Dermis blood vessel endothelial cell (primary cell): ENCODE measurements at regions not wholly inside any gene's neighbourhood (a gene's known extent, or its start where the extent isn't known, plus 50 kb on each side); places are given as distances from the start of the nearest gene placed in this dataset.
"Not testable (repeated sequence)": the region's sequence is repeated elsewhere in the genome, so short reads cannot be mapped to it uniquely, and the experiment has no call there.

Experiments
- DNase-seq: peaks from one replicate; pipeline ENCODE4 v3.0.0; 2010

GRCh38 chr17:54196751-54197150, 374.0 kb downstream of the KIF2B start:
- no peak for DNase-seq

DNA sequence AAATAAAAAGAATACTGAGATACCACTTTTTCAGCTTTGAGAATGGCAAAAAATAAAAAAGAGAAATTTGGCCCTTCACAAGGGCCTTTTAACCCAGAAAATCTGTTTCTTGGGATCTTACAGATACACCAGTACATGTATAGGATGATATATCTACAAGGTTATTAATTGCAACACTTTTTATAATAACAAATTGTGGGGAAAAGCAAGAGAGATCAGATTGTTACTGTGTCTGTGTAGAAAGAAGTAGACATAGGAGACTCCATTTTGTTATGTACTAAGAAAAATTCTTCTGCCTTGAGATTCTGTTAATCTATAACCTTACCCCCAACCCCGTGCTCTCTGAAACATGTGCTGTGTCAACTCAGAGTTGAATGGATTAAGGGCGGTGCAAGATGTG, 378.7 kb downstream of the KIF2B start:
- DNase-seq, result not testable (repeated sequence)

- no peak for DNase-seq
Observed at GRCh38 chr17:54220829-54221228, 398.1 kb downstream of the KIF2B start.

DNA sequence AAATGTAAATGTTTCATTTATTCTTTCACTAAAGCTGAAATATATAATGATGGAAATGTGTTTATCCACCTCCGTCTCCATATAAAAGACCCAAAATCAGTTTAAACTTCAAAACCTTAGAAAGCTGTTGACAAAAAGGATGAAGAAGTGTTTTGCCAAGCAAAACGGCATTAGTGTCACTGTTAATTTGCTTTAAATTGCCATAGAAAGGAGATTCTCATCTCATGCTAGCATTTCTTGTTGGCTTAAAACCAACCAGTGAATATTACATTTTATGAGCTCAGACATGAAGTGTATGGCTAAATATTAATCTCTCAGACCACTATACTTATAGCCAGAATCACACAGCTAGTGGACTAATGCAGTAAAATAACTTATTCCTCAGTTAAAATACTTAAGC, 398.8 kb downstream of the KIF2B start:
- no peak for DNase-seq

DNA sequence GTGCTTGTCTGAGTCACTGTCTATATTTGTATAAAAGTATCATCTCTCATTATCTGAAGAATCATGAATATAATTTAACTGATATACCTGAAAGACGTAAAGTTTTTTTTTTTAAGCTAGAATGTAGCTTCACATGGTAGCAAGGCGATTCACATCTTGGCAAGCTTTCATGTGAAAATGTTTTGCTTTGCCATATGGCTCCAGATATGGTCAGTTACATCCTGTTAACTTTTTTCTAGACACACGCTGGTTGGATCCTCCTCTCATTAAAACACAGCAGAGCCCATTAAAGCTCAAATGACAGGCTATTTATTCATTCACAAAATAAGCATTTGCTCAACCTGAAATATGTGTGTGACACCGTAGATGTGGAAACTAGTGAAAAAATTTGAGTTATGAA, 412.8 kb downstream of the KIF2B start:
- DNase-seq, result no peak

DNA sequence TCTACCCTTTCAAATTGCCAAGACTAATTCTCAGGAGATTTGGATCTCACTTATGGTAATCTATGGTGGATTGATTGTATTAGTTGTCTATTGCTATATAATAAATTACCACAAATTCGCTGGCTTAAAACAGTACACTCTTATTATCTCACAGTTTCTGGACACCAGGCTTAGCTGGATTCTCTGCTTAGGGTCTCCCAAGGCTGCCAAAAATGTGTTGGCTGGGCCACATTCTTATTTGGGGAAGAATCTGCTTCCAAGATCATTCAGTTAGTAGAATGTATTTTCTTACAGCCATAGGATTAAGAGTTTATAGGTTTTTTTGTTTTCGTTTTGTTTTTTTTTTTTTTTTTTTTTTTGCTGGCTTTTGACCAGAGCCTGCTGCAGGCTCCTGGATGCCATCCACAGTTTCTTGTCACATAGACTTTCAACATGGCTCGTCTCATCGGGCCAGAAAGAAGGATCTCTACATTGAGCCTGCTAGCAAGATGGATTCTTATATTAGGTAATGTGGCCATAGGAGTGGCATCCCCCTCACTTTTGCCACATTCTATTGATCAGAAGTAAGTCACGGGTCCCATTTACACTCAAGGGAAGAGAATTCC, 415.3 kb downstream of the KIF2B start:
- no peak for DNase-seq

DNA sequence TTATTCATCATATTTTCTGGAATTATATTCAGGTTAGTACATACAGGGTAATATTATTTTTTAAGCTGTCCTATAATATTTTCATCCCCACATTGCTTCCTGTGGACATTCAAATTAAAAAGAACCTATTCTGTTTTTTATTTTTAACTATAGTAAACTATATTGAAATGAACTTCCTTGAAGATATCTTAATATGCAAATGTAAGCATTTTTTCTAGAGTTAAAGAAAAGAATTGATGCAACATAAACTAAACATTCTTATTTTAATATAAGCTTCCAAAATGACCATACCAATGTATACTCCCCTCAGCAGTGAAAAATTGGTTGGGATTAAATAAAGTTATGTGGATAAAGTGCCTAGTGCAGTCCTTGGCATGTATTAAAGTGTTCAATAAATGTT, 416.6 kb downstream of the KIF2B start:
- DNase-seq, result no peak

GRCh38 chr17:54255696-54256095, 433.0 kb downstream of the KIF2B start:
- DNase-seq, result no peak

- no peak for DNase-seq
Observed at GRCh38 chr17:54256401-54256929, 433.7 kb downstream of the KIF2B start.

GRCh38 chr17:54257440-54257839, 434.7 kb downstream of the KIF2B start:
- no peak for DNase-seq

DNA sequence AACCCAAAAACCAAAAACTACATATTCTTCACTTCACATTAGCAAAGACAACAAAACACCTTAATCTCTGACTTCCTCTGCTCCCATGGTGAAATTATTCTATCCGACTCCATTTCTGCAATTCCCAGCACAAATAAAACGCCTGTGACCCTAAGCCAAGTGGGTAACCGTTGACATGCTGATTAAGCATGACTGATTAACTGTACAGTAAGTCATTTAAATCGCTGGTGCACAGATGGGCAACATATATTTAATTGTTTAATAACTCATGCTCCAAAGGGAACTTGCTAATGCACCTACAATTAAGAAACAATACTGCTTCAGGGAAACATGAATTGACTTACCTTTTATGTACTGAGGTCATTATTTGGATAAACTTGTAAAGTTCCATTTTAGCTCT, 436.7 kb downstream of the KIF2B start:
- DNase-seq, result no peak

DNA sequence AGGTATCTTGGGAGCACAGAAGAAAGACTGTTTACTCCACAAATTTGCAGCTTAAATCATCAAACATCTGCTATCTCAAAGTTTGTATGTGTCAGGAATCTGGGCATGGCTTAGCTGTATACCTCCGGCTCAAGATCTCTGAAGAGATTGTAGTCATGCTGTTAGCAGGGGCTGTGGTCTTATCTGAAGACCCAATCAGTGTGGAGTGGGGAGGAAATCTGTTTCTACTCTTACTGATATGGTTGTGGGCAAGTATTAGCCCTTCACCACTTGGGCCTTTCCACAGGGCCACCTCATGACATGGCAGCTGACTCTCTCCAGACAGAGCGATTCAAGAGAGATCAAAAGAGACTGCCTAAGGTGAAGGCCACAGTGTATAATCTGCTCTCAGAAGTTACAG, 438.7 kb downstream of the KIF2B start:
- no peak for DNase-seq

GRCh38 chr17:54269881-54270280, 447.2 kb downstream of the KIF2B start:
- no peak for DNase-seq

GRCh38 chr17:54270499-54270898, 447.8 kb downstream of the KIF2B start:
- DNase-seq, result no peak

DNA sequence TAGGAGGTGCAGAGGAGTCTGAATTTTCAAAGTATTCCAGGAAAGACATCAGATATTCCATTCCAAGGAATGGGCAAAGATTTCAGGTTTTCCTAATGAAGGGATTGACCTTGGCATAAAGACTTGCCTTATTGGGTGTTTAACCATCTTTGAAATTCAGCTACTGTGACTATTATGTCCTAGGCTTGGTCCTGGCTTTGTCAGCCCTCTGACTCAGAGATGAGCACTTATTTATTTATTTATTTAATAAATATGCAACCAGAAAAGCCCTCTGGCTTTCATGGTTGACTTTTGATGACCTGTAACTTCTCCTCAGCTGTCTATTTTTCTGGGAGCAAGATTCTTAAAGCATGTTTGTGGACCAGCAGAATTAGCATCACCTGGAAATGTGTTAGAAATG, 455.1 kb downstream of the KIF2B start:
- no peak for DNase-seq

- DNase-seq, result no peak
Observed at GRCh38 chr17:54280741-54281140, 458.0 kb downstream of the KIF2B start.

DNA sequence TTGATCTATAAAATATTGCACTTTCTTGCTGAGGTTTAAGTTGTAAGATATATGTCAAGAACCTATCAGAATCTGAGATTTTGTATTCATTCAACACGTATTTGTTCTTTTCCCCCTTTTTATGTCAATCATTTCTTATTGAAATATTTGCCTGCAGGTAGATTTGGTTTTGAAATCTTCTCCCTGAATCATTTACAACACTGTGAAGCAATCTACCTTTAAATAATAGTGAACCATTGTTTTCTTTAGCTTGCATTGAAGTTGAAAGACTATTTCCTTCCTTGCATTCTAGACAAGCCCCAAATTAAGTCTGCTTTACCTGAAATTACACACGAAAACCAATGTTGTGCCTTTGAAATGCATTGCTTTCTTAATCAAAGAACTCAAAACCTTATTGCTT, 460.2 kb downstream of the KIF2B start:
- DNase-seq, result no peak

DNA sequence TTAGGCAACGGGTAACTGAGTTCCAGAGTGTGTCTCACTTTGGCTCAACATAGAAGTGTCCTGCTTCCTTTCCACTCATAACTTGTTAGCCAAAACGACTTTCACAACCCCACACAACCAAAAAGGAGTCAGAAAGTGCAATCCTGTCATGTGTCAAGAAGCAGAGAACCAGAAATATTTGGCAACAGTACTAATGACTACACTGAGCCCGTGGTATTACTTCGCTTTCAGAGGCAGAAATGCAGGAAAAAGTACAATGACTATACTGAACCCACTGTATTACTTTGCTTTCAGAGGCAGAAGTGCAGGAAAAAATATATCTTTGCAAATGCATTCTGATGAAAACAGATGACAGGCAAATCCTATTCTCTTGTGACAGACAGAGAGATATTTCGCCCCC, 484.6 kb downstream of the KIF2B start:
- no peak for DNase-seq

GRCh38 chr17:54324813-54325212, 502.1 kb downstream of the KIF2B start:
- no peak for DNase-seq

- no peak for DNase-seq
Observed at GRCh38 chr17:54339731-54340130, 517.0 kb downstream of the KIF2B start.

DNA sequence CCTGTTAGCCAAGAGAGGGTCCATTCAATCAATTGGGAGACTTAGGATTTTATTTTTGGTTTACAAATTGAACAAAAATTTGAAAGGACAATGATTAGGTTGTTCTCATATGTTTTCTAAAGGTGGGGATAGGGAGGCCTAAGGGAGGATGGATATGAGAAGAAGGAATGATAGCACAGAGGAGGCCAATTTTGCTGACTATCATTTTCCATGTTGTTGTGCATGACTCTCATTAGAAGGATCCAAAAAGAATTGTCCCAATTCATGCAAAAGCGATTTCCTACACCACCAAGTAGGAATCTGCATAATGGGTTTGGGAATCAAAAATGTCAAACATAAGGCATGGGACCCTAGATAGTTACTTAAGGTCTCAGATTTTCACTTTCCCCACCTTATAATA, 524.8 kb downstream of the KIF2B start:
- no peak for DNase-seq

- DNase-seq, result no peak
Observed at GRCh38 chr17:54348234-54348633, 525.5 kb downstream of the KIF2B start.

DNA sequence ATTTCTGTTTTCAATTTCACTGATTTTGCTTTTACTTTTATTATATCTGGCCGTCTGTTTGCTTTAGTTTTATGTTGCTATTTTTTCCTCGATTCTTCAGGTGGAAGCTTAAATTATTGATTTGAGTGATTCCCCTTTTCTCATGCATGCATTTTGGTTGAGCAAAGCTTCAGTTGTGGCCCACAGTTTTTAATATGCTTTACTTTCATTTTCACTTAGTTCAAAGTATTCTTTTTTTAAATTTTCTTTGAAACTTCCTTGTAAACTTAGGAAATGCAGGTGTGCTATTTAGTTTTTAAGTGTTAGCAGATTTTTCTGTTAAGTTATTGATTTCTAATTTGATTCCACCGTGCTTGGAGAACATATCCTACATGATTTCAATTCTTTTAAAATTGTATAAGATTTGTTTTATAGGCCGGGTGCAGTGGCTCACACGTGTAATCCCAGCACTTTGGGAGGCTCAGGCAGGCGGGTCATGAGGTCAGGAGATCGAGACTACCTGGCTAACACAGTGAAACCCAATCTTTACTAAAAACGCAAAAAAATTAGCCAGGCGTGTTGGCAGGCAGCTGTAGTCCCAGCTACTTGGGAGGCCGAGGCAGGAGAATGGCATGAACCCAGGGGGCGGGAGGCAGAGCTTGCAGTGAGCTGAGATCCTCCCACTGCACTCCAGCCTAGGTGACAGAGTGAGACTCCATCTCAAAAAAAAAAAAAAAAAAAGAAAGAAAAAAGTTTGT, 531.2 kb downstream of the KIF2B start:
- no peak for DNase-seq

- DNase-seq, result not testable (repeated sequence)
Observed at GRCh38 chr17:54361073-54361472, 538.3 kb downstream of the KIF2B start.

DNA sequence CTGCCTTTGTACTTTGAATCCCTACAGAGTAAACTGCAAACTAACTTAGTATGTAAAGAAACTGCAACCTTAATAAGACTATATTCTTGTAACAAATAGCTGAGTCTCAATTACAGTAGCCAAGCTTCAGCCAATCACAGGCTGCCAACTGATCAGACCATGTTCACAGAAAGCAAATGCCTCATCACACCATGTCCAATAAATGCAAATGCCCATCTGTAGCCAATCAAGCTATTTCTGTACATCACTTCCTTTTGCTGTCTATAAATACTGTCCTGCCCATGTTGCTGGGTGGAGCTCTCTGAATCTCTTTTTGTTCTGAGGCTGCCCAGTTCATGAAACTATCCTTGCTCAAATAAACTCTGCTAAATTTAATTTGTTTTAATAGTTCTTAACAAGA, 531.7 kb upstream of the TOM1L1 start:
- no peak for DNase-seq
